Hepatocyte (in vitro differentiated cells): ENCODE measurements at regions not wholly inside any gene's neighbourhood (a gene's known extent, or its start where the extent isn't known, plus 50 kb on each side); places are given as distances from the start of the nearest gene placed in this dataset.
"Not testable (repeated sequence)": the region's sequence is repeated elsewhere in the genome, so short reads cannot be mapped to it uniquely, and the experiment has no call there.

Experiments used
- CTCF ChIP-seq: fragments of 200-600 bp; sonication (generic); IDR thresholded peaks from 2 replicates; pipeline ENCODE4 v1.5.1; 2016; ENCODE audit warnings: antibody characterized with exemption, mild to moderate bottlenecking; ENCODE audit not compliant: poor library complexity
- EZH2phosphoT487 ChIP-seq: fragments of 200-600 bp; sonication (generic); IDR thresholded peaks from one replicate; pipeline ENCODE4 v1.6.1; 2018; ENCODE audit warnings: antibody characterized with exemption, mild to moderate bottlenecking, low read depth, moderate library complexity; ENCODE audit not compliant: unreplicated experiment, severe bottlenecking

GRCh38 chr20:1730981-1731711 is 73.6 kb upstream of the SIRPG start:
- not testable (repeated sequence) for TF ChIP-seq CTCF, EZH2phosphoT487
